ENCODE measurements at regions not wholly inside any gene's neighbourhood (a gene's known extent, or its start where the extent isn't known, plus 50 kb on each side); places are given as distances from the start of the nearest gene placed in this dataset.

- FAIRE-seq = no peak
- DNase-seq (ENCODE audit: insufficient read length, low spot score) = no peak
- TF ChIP-seq TAF1 (IDR thresholded peaks at IDR 0.05; ENCODE audit: low read depth, low read length) = no peak
- no peak for TF ChIP-seq POLR2AphosphoS5 (IDR thresholded peaks at IDR 0.05; ENCODE audit: low read depth, low read length)
- TF ChIP-seq POU2F2 (IDR thresholded peaks at IDR 0.05; ENCODE audit: low read depth, low read length) = no peak
- no peak for TF ChIP-seq PAX5 (IDR thresholded peaks at IDR 0.05; ENCODE audit: insufficient read depth, low read length, severe bottlenecking)
- no peak for TF ChIP-seq POLR2A (IDR thresholded peaks at IDR 0.05; ENCODE audit: low read depth, low read length)
- TF ChIP-seq SPI1 (IDR thresholded peaks at IDR 0.05; ENCODE audit: low read depth, low read length) = no peak
Measured at GRCh38 chr4:89357787-89358186, 50.2 kb upstream of the GPRIN3 start.

Measured in GM12891 (cell line).